Skin of body (tissue), 1 donor: ENCODE measurements at regions not wholly inside any gene's neighbourhood (a gene's known extent, or its start where the extent isn't known, plus 50 kb on each side); places are given as distances from the start of the nearest gene placed in this dataset.
"Not testable (repeated sequence)": the region's sequence is repeated elsewhere in the genome, so short reads cannot be mapped to it uniquely, and the experiment has no call there.

ENCODE experiments used
- DNase-seq: peaks from one replicate; lab custom pipeline; 2025; lab: John Stamatoyannopoulos, UW

GRCh38 chr13:73808318-73808717, 325.9 kb downstream of the KLF12 start:
- DNase-seq: no peak

DNA sequence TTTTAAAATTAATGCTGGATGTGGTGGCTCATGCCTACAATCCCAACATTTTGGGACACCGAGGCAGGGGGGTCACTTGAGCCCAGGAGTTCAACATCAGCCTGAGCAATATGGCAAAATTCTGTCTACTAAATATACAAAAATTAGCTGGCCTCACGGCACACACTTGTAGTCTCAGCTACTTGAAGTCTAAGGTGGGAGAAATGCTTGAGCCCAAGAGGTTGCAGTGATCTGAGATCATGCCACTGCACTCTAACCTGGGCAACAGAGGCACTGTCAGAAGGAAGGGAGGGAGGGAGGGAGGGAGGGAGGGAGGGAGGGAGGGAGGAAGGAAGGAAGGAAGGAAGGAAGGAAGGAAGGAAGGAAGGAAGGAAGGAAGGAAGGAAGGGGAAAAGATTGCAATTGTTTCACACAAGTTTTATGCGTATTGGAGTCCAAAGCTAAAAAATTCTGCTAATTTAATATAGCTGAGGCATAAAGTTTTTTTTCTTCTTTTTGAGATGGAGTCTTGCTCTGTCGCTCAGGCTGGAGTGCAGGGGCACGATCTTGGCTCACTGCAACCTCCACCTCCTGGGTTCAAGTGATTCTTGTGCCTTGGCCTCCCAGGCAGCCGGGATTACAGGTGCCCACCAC, 328.8 kb downstream of the KLF12 start:
- not testable (repeated sequence) for DNase-seq

DNA sequence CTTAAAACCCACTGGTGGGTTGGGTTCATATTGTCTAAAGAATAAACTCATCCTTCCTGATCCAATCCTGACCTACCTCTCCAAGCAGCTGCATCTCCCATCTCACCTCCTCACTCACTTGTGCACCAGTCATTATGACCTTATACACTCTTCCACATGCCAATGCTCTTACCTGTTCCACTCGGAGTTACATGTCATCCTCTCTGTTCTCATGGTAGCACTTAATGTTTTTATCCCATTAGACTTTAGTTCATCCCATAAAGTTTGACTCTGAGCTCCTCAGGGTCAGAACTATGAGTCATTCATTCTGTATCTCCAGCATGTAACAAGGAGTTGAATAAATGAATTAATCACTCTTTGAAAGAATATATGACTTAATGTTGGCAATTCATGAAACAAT, 330.2 kb downstream of the KLF12 start:
- no peak for DNase-seq

DNA sequence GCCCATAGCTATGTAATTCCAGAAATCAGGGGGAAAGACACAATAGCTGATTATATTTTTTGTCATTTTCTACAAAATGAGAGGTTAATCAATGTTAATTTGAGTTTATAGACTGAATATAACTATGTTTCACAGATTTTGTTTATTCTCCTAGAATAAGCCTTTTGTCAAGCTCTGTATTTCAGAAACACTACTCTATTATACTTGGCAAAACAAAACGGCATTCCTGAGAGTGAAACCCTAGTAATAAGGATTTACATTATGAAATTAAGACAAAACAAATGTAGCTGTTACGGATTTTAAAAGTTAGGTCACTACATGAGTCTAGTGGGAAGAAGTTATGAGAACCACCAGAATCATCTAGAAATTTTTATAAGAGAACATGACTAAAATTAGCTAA, 334.2 kb downstream of the KLF12 start:
- no peak for DNase-seq

- no peak for DNase-seq
Measured at GRCh38 chr13:73794755-73795154, 339.4 kb downstream of the KLF12 start.

GRCh38 chr13:73793361-73793760, 340.8 kb downstream of the KLF12 start:
- no peak for DNase-seq

DNA sequence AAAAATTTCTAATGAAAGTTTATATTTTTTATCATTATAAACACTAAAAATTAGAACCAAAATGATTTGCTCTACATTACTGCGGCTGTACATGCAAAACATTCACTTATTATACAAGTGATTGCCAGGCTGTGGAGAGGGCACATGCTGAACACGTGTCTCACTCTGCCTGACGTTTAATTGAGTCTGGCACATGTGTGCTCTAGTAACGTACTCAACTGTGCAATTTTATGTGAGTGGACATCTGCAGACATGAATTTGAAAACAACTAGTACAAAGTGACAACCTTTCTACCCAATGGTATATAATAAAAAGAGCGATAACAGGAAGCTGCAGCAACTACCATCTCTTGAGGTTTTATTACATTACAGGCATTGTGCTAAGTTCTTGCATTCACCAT, 341.4 kb downstream of the KLF12 start:
- no peak for DNase-seq

DNA sequence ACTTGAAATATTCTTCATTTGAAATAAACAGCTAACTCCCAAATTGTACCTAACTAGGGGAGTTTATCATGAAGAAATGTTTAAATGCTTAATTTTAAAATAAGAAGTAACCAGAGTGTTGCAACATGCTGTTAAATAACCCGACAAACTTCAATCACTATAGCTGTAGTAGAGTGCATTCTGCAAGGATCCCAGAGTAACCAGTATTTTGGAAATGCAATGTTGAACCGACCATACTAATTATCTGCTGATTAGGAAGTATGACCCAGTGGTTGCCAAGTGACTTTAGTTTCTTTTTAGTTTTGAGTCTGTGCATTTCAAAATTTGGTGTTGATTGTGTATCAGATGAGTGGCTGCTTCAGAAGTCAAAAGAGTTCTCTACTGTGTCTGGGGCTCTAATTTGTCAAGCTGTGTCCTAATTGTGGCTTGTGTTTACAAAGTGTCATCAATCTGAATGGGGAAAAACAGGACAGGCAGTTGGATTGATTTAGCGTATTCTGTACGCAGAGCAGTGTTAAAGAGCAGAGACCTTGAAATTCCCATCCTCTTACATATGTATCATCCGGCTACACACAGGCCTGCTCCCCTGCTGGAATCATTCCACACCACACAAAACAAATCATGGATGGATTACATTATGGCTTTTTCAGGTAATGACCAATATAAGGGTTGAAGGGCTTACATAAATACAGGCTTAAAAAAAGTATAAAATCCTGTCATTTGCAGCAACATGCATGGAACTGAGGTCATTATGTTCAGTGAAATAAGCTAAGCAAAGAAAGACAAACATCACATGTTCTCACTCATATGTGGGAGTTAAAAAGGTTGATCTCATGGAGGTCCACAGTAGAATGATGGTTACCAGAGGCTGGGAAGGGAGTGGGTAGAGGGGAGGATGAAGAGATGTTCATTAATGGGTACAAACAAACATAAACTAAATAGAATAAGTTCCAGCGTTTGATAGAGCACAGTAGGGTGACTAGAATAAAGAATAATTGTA, 351.5 kb downstream of the KLF12 start:
- DNase-seq: no peak

GRCh38 chr13:73781384-73781783, 352.8 kb downstream of the KLF12 start:
- DNase-seq: no peak

GRCh38 chr13:73779881-73780280, 354.3 kb downstream of the KLF12 start:
- no peak for DNase-seq

- no peak for DNase-seq
Measured at GRCh38 chr13:73778242-73778864, 355.9 kb downstream of the KLF12 start.

- DNase-seq: no peak
Measured at GRCh38 chr13:73777134-73777533, 357.1 kb downstream of the KLF12 start.

DNA sequence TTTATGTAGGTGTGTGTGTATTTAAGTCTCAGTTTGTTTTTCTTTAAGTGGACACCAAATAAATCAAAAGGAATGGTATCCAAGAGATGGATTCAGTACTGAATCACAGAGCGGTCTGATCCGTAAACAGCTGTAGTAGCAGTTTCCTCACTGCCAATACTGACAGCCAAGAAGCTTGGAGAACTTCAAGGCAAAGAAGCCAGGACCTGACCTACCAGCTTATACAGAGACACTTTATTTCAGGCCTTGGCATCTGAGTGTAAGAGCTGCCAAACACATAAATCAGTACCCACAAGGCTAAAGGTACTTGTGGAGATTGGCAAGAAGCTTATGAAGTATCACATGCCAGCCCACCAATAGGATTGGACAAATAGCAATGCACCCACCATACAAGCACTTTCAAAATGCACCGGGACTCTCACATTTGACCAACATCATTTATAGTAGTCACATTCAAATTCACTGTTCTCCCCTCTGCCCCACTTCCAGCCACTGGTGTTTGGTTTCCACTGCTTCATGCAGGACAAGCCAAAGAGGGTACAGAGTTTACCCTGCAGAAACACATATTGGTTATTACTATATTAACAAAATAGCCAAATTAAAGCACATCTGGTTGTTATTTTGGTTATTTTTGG, 357.9 kb downstream of the KLF12 start:
- DNase-seq: no peak

- no peak for DNase-seq
Measured at GRCh38 chr13:73773168-73773549, 361.0 kb downstream of the KLF12 start.

GRCh38 chr13:73772449-73773167, 361.6 kb downstream of the KLF12 start:
- DNase-seq: no peak

DNA sequence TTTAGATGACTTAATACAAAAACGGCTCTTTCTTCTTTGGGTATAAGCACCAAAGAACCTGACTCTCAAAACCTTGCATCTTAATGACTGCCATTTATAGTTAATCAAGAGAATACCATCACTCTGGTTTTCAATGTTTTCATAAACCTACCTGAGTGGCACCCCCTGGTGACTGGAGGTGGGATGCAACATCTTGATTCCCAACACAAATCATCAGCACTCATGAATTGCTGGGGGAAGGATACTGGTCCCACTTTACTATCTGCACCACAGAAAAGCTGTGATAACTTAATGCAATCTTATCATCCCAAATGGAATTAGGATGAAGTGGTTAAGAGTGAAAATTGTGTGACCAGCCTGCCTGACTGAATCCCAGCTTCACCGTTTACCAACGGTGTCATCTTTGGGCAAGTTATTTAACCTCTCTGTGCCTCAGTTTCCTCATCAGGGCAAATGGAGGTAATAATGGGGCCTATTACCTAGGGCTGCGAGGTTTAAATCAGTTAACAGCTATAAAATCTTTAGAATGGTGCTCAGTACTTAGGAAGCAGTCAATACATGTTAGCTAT, 366.4 kb downstream of the KLF12 start:
- DNase-seq: no peak

DNA sequence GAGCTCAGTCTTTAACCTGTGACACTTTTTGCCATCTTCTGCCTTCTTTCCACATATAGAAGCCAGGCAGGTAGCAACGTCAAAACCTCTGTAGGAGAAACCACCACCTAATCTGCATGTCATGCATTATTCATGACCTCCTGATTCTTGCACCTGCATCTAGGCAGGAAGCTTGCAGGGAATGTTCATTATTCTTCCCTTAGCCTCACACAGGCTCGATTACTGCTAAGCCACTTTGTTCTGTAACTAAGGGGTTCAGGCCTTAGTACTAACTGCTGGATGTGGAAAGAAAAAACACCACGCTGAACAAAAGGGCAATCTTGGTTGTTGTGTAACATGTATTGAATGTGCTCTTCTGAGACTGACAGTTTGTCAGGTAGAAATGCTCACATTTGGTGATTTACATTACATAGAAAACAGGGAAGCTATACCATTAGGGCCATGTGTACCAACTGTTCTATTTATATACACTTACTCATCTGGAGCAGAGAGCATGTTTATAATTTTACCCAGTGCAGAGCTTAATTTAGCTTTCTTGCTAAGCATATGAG, 366.9 kb downstream of the KLF12 start:
- peak; percentile 18 for DNase-seq

DNA sequence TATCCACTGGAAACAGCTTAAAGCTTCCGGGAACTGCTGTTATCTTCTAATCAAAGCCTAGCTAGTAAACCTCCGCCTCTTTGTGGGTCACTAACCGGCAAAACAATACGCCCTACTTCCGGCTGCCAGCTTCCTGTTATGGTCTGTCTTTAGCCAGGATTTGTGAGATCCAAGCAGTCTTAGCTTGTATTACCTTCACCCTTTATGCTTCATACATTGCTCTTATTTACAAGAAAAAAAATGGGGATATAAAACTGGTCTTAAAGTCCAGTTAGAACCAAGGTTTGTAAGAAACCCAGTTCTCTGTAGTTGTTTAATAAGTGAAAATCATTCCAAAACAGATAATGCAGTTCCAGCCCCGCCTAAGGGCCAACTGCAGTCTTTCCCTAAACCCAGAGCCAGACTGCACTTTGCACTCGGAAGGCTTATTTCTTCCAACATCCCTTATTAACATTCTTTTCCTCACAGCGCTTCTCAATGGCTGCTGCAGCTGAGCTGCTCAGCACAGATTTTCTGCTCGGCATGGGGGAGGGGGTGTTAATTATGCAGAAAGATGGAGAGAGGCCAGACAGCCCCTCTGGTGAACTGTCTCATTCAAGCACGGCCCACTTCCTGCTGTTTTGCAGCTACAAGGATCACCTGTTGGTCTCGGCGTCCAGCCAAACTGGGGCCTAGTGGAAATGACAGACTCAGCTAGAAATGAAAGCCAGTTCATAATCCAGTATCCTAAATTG, 368.4 kb downstream of the KLF12 start:
- DNase-seq: peak; percentile 87

DNA sequence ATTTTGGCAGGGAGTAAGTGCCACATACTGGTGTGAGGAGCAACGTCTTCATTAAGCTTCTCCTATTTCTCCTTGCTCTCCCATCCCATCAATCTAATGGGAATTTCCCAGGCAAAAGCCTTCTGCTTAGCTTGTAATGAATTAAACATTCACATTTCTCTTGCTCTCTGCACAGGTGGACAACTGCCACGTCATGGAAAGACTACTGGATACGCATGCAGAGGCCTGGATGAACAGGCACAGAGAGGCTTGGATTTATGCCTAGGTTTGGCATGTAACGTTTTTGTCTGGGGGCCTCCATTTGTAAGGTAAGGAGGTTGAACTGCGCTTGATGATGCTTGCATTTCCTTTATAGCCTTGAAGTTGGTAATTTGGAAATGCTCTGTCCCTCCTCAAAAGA, 374.8 kb downstream of the KLF12 start:
- no peak for DNase-seq
